ENCODE measurements at regions not wholly inside any gene's neighbourhood (a gene's known extent, or its start where the extent isn't known, plus 50 kb on each side); places are given as distances from the start of the nearest gene placed in this dataset.

- DNase-seq, result no peak
These were observed 250.9 kb upstream of the RPS6KA3 start for GRCh38 chrX:20517565-20517964.

GRCh38 chrX:20515841-20516461 is 249.2 kb upstream of the RPS6KA3 start:
- DNase-seq, result no peak

GRCh38 chrX:20514358-20514757 is 247.6 kb upstream of the RPS6KA3 start:
- DNase-seq, result peak; percentile 8

- DNase-seq, result no peak
These were observed 246.5 kb upstream of the RPS6KA3 start for GRCh38 chrX:20513185-20513584.

GRCh38 chrX:20511792-20512191 is 245.1 kb upstream of the RPS6KA3 start:
- no peak for DNase-seq

GRCh38 chrX:20507901-20508620 is 241.4 kb upstream of the RPS6KA3 start:
- no peak for DNase-seq

- DNase-seq, result no peak
These were observed 240.0 kb upstream of the RPS6KA3 start for GRCh38 chrX:20506739-20507138.

GRCh38 chrX:20500949-20501348 is 234.2 kb upstream of the RPS6KA3 start:
- DNase-seq, result no peak

GRCh38 chrX:20500171-20500865 is 233.6 kb upstream of the RPS6KA3 start:
- no peak for DNase-seq

GRCh38 chrX:20499763-20500162 is 233.1 kb upstream of the RPS6KA3 start:
- no peak for DNase-seq

GRCh38 chrX:20498851-20499635 is 232.3 kb upstream of the RPS6KA3 start:
- no peak for DNase-seq

GRCh38 chrX:20495575-20495974 is 228.9 kb upstream of the RPS6KA3 start:
- no peak for DNase-seq

GRCh38 chrX:20488473-20488872 is 221.8 kb upstream of the RPS6KA3 start:
- DNase-seq, result no peak

- no peak for DNase-seq
These were observed 220.5 kb upstream of the RPS6KA3 start for GRCh38 chrX:20487227-20487626.

GRCh38 chrX:20481632-20482031 is 214.9 kb upstream of the RPS6KA3 start:
- no peak for DNase-seq

GRCh38 chrX:20479896-20480295 is 213.2 kb upstream of the RPS6KA3 start:
- DNase-seq, result no peak

GRCh38 chrX:20479048-20479447 is 212.3 kb upstream of the RPS6KA3 start:
- DNase-seq, result no peak

- no peak for DNase-seq
These were observed 211.3 kb upstream of the RPS6KA3 start for GRCh38 chrX:20477836-20478524.

- no peak for DNase-seq
These were observed 210.5 kb upstream of the RPS6KA3 start for GRCh38 chrX:20477219-20477618.

GRCh38 chrX:20472620-20473258 is 206.0 kb upstream of the RPS6KA3 start:
- no peak for DNase-seq

GRCh38 chrX:20472148-20472547 is 205.4 kb upstream of the RPS6KA3 start:
- DNase-seq, result no peak

- DNase-seq, result no peak
These were observed 204.8 kb upstream of the RPS6KA3 start for GRCh38 chrX:20471483-20471882.

All from CD4-positive, alpha-beta T cell treated with Interferon gamma for 1 hour (primary cell).